HG02884 (cell line): ENCODE measurements at regions not wholly inside any gene's neighbourhood (a gene's known extent, or its start where the extent isn't known, plus 50 kb on each side); places are given as distances from the start of the nearest gene placed in this dataset.
"Not testable (repeated sequence)": the region's sequence is repeated elsewhere in the genome, so short reads cannot be mapped to it uniquely, and the experiment has no call there.

Source experiments
- ATAC-seq: cut with Tn5 transposase; IDR thresholded peaks from one replicate; pipeline ENCODE4 v1.9.1; 2021; ENCODE audit warnings: mild to moderate bottlenecking, moderate library complexity; ENCODE audit not compliant: unreplicated experiment

DNA sequence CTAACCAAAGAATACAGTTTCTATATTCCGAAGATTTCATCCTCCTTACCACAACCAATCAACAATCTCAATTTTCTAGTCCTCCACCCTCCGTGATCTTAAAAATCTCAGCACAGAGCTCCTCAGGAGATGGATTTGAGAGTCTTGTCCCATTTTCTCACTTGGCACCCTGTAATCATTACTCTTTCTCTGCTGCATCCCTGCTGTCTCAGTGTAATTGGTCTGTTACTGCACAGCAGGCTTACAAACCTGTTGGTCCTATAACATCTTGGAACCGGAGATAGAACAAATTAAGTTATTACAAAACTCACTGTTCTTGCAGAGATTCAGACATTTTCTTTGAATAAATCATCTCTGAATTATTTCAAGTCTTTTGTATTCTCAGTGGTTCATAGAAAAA lies 1227.2 kb downstream of the JRKL start:
- ATAC-seq: no peak

GRCh38 chr11:97620007-97620406 lies 1230.2 kb downstream of the JRKL start:
- ATAC-seq: no peak

- ATAC-seq: no peak
Observed at GRCh38 chr11:97621282-97621681, 1231.5 kb downstream of the JRKL start.

- ATAC-seq: no peak
Observed at GRCh38 chr11:97622795-97623194, 1233.0 kb downstream of the JRKL start.

- ATAC-seq: not testable (repeated sequence)
Observed at GRCh38 chr11:97636741-97637140, 1246.9 kb downstream of the JRKL start.

GRCh38 chr11:97637701-97638100 lies 1247.9 kb downstream of the JRKL start:
- no peak for ATAC-seq

- no peak for ATAC-seq
Observed at GRCh38 chr11:97638641-97639224, 1248.9 kb downstream of the JRKL start.

DNA sequence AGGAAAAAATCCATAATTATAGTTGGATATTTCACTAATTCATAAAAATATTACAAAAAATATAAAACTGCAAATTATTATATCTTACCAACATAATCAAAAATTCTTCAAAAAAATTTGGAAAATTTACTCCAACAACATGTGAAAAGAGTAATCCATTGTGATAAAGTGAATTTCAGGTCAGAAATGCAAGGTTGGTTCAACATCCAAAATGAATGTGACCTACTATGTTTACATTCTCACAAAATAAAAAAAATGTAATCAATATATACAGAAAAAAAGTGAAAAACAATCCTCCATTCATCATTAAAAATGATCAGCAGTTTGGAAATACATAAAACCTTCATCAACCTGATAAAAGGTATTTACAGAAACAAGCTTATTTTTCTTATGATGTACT lies 1252.2 kb downstream of the JRKL start:
- ATAC-seq: no peak

- no peak for ATAC-seq
Observed at GRCh38 chr11:97645736-97646135, 1255.9 kb downstream of the JRKL start.

- ATAC-seq: no peak
Observed at GRCh38 chr11:97656356-97656755, 1266.5 kb downstream of the JRKL start.

GRCh38 chr11:97657852-97658251 lies 1268.0 kb downstream of the JRKL start:
- no peak for ATAC-seq

- no peak for ATAC-seq
Observed at GRCh38 chr11:97667057-97667456, 1277.2 kb downstream of the JRKL start.

GRCh38 chr11:97683733-97684132 lies 1293.9 kb downstream of the JRKL start:
- no peak for ATAC-seq

DNA sequence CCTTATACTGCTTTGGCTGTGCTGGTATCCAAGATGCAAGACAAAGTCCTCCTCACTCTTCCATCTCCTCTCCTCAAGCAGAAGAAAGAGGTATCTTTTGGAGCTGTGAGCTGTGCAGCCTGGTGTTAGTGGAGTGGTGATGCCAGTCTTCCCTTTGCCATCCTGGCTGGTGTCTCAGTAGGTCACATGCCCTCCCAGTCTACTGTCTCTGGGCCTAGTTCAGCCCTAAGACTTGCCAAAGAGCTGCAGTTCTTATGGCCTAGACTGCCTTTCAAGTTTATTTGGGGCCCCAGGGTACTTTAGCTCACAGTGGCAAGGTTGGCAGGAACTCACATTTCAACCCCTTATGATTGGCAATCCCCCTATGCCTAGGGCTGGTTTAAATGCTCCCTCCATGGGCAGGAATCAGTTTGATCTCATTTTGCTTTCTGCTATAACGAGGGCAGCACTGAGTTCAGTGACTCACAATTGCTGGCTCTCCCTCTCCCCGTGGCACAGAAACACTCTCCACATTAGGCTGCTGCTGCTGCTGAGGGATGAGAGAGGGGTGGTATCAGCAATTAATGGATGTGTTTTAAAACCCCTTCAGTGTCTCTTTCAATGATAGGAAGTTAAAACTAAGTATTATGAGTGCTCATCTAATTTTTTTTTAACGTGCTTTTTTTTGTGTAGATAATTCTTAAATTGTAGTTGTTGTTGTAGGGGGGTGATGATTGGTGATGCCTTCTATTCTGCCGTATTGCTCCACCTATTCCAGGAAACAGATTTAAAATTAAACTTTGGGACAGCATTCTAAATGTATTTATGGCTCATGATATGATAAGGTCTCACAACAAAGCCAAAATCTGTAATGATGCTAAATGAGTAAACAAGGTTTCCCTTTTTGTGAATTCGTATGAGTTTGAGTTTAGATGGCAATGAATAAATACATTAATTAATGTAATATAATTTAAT lies 1295.0 kb downstream of the JRKL start:
- ATAC-seq: no peak

DNA sequence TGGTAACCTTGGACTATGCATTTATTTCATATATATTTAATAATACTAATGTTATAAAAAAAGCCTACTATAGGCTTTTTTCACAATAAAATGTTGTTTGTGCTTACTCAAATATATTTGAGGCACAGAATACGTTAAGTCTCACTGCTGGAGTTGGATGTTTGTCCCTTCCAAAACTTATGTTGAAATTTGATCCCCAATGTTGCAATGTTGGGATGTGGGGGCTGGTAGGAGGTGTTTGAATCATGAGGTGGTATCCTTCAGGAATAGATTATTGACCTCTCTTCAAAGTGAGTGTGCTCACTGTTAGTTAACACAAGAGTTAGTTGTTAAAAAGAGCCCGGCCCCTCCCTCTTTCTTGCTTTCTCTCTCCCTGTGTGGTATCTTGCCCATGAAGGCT lies 1295.9 kb downstream of the JRKL start:
- no peak for ATAC-seq

DNA sequence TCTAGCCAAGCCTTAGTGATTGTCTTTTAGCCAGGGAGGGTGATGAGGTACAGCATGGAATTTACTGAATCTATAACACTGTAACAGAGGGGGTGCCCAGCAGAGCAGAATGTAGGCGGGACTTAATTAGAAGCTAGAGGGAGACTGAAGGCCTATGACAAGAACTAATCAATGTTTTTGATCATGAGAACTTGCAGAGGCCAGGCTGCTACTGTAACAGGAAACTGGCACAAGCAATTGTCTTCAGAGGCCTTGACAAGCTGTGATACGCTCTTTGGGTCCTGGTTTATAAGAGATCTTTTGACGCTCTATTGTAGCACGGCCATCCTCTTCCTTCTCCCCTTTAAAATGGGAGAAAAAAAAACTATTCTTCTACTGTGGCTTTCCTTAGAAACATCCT lies 1297.3 kb downstream of the JRKL start:
- ATAC-seq: no peak

GRCh38 chr11:97691061-97691460 lies 1301.2 kb downstream of the JRKL start:
- no peak for ATAC-seq

- ATAC-seq: no peak
Observed at GRCh38 chr11:97702951-97703350, 1313.1 kb downstream of the JRKL start.

DNA sequence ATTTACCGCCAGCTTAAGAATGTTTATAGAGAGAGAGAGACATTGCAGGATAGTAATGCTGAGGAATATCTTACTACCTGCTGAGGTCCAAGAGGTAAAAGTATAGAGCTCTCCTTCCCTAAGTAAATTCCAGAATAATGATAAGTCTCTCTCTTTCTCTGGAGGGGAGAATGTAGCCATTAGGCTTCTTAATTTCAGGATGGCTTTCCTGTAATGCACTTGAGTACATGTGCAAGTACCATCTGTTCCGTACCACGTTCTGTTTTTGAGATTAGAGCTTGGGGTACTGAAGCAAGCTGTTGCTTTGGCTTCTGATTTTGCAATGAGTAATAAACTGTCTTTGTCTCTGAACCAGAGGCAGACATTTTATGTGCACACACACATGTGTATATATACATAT lies 1314.0 kb downstream of the JRKL start:
- no peak for ATAC-seq

DNA sequence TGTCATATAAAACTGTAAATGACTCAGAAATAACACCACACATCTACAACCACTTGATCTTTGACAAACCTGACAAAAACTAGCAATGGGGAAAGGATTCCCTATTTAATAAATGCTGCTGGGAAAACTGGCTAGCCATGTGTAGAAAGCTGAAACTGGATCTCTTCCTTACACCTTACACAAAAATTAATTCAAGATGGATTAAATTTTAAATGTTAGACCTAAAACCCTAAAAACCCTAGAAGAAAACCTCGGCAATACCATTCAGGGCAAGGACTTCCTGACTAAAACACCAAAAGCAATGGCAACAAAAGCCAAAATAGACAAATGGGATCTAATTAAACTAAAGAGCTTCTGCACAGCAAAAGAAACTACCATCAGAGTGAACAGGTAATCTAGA lies 1315.3 kb upstream of the CNTN5 start:
- ATAC-seq: not testable (repeated sequence)

DNA sequence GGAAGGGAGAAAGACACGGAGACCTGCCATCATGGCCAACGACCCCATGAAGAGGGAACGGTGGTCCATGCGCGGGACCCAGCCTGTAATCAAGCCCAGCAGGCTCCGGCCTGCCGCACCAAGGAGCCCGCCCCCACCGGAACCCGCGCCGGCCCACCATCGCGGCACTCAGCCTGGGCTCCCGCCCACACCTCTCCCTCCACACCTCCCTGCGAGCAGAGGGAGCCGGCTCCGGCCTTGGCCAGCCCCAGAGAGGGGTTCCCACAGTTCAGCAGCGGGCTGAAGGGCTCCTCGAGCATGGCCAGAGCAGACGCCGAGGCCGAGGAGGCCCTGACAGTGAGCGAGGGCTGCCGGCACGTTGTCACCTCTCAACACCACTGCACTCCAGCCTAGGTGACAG lies 1302.8 kb upstream of the CNTN5 start:
- no peak for ATAC-seq

GRCh38 chr11:97722065-97722464 lies 1298.7 kb upstream of the CNTN5 start:
- no peak for ATAC-seq
